LNCaP clone FGC (cell line): ENCODE measurements at regions not wholly inside any gene's neighbourhood (a gene's known extent, or its start where the extent isn't known, plus 50 kb on each side); places are given as distances from the start of the nearest gene placed in this dataset.
"Not testable (repeated sequence)": the region's sequence is repeated elsewhere in the genome, so short reads cannot be mapped to it uniquely, and the experiment has no call there.

Experiments used
- DNase-seq: peaks from one replicate; pipeline ENCODE4 v3.0.0-alpha.2; 2011; ENCODE audit warnings: low read depth
- H3K4me3 ChIP-seq: 2 replicates; pipeline ENCODE4 v1.5.1; 2011; ENCODE audit warnings: mild to moderate bottlenecking, low read depth, low read length, control low read depth
- TF ChIP-seq, protein P1 (sequence below): IDR thresholded peaks from 2 replicates; pipeline ENCODE4 v1.5.1; 2012; ENCODE audit warnings: mild to moderate bottlenecking; ENCODE audit not compliant: control insufficient read depth, insufficient read depth; ENCODE audit errors: extremely low read depth

DNA sequence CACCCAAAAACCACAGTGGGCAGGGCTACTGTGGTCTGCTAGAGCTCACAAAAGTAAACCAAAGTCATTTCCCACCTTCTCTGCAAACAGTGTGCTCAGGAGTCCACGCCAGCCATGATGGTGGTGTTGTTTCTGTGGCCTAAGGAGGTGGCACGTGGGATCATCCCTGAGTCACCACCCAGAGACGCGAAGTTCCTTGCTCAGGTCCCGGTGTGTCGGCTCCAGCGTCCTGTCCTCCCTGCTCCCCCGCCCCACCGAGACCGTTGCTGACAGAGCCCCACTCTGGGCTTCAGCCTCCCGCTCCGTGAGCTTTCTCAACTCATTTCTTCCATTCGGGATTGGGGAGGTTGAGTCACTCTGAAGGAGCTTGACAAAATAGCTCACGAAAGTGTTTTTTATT, 118.7 kb downstream of the NPTX2 start:
- no peak for DNase-seq
- H3K4me3 ChIP-seq = no peak overlapping the region
- TF ChIP-seq, protein P1, sequence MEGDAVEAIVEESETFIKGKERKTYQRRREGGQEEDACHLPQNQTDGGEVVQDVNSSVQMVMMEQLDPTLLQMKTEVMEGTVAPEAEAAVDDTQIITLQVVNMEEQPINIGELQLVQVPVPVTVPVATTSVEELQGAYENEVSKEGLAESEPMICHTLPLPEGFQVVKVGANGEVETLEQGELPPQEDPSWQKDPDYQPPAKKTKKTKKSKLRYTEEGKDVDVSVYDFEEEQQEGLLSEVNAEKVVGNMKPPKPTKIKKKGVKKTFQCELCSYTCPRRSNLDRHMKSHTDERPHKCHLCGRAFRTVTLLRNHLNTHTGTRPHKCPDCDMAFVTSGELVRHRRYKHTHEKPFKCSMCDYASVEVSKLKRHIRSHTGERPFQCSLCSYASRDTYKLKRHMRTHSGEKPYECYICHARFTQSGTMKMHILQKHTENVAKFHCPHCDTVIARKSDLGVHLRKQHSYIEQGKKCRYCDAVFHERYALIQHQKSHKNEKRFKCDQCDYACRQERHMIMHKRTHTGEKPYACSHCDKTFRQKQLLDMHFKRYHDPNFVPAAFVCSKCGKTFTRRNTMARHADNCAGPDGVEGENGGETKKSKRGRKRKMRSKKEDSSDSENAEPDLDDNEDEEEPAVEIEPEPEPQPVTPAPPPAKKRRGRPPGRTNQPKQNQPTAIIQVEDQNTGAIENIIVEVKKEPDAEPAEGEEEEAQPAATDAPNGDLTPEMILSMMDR = no peak

DNA sequence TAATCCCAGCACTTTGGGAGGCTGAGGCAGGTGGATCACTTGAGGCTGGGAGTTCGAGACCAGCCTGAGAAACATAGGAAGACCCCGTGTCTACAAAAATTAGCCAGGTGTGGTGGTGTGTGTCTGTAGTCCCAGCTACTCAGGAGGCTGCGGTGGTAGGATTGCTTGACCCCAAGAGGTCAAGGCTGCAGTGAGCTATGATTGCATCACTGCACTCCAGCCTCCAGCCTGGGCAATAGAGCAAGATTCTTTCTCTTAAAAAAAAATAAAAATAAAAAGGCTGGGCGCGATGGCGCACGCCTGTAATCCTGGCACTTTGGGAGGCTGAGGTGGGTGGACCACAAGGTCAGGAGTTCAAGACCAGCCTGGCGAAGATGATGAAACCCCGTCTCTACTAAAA, 119.4 kb downstream of the NPTX2 start:
- H3K4me3 ChIP-seq, DNase-seq: not testable (repeated sequence)

DNA sequence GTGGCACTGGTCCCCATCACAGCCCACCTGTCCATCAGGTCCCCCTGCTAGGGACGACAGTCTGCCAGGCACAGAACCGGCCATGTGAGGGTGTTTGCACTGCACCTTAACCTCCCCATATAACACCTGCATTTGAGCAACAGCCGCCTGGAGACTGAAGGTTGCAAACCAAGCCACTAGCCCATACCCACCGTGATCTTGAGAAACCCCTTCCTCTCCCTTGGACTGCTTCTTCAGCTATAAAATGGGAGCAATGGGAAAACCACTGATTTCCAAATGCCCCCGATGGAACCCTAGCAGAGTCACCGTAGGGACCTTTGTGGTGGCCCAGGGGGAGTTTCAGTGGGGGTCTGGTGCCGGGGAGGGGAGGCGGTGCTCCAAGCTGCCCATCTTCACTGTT, 120.1 kb downstream of the NPTX2 start:
- no peak overlapping the region for H3K4me3 ChIP-seq
- no peak for DNase-seq
- TF ChIP-seq, protein P1 = no peak

DNA sequence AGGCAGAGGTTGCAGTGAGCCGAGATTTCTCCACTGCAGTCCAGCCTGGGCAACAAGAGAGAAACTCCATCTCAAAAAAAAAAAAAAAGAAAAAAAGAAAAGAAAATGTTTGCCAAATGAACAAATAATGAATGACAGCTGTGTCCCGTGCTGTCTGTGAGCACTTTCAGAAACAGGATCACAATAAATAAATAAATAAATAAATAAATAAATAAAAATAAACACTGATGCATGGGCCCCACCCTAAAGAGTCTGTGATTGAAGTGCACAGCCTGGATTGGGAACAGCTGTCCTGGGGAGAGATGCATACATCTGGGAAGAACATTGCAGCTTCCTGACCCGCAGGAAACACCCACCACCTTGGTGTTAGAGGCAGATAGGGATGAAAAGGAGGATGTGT, 123.6 kb downstream of the NPTX2 start:
- TF ChIP-seq, protein P1 = no peak
- no peak for DNase-seq

DNA sequence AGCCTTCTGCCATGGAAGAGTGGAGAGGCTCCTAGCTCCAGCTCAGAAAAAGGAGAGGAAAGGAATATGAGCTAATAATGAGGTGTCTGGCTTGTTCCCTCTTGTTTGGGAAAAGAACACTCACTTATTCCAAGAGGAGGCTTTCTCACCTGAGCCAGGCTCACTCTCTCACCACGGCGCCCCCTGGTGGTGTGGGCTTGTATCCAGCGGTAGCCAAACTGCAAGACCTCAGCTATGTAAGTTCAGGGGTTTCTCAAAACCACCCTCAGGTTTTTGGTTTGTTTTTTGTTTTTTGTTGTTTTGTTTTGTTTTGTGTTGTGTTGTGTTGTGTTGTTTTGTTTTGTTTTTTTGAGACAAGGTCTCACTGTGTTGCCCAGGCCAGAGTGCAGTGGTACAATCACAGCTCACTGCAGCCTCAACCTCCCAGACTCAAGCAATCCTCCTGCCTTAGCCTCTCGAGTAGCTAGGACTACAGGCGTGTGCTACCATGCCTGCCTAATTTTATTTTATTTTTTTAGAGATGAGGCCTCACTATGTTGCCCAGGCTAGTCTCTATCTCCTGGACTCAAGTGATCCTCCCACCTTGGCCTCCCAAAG, 124.0 kb downstream of the TMEM130 start:
- DNase-seq = peak; percentile 21
- TF ChIP-seq, protein P1 = peak; percentile 84
- no peak overlapping the region for H3K4me3 ChIP-seq

More for the DNA sequence above, 123.6 kb downstream of the NPTX2 start:
- H3K4me3 ChIP-seq = no peak overlapping the region

DNA sequence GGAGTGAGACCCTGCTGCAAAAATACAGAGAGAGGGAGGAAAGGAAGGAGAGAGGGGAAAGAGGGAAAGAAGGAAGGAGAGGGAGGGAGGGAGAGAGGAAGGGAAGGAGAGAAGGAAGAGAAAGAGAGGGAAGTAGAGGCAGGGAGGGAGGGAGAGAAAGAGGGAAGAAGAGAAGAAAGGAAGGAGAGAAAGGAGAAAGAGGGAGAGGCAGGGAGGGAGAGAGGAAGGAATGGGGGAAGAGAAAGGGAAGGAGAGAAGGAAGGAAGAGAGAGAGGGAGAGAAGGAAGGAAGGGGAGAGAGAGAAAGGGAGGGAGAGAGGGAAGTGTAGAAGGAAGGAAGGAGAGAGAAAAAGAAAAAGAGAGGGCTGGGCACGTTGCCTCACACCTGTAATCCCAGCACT, 121.7 kb downstream of the TMEM130 start:
- DNase-seq = no peak
- no peak overlapping the region for H3K4me3 ChIP-seq
- TF ChIP-seq, protein P1 = no peak

DNA sequence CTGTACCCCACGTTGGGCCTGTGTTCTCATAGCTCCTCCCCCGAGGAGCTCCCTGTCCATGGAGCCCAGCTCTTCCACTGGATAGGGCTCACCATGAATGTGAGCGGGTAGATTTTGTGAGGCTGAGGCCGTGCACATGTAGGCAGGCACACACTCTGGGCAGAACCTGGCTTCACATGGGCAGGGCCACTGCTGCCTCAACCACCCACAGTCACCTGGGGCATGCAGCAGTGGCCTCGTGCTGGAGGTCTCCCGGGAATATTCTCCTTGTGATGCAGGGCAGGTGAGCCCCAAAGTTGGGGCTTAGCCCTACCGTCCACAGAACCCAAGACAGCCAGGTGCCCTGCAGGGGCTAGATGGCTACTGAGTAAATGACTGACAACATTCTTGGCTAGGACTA, 116.6 kb downstream of the TMEM130 start:
- TF ChIP-seq, protein P1 = no peak
- H3K4me3 ChIP-seq = no peak overlapping the region
- no peak for DNase-seq
